ENCODE measurements at regions not wholly inside any gene's neighbourhood (a gene's known extent, or its start where the extent isn't known, plus 50 kb on each side); places are given as distances from the start of the nearest gene placed in this dataset.
"Not testable (repeated sequence)": the region's sequence is repeated elsewhere in the genome, so short reads cannot be mapped to it uniquely, and the experiment has no call there.

DNA sequence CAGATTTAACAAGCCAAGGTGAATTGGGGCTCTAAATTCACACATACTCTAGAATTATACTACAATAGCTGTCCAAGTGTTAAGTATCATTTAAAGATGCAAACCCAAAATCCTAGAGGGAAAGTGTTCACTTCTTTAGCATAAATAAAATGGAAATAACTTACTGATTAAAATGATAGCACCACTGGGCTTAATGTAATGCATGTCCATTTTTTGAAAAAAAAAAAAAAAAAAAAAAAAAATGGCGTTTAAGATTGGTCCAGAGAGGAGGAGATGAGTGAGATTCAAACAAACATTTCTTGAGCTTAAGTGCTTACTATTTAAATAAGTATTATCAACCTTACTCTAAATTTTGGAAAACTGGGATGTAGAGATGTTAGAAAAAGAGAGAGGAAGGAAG is 251.5 kb upstream of the CWC22 start:
- Mint-ChIP-seq H3K36me3 (no peaks in the 10 kb centered on the region), H3K27ac (no peak overlapping the region), H3K4me3 (no peak overlapping the region), H3K9me3 (peaks cover 0 to 8% (median 0%) of the 10 kb centered on the region in 6 donors), H3K27me3 (ENCODE audit: low read depth in 3 of 3) (no peaks in the 10 kb centered on the region), H3K4me1 (no peaks in the 10 kb centered on the region)
- DNase-seq, result no peak

DNA sequence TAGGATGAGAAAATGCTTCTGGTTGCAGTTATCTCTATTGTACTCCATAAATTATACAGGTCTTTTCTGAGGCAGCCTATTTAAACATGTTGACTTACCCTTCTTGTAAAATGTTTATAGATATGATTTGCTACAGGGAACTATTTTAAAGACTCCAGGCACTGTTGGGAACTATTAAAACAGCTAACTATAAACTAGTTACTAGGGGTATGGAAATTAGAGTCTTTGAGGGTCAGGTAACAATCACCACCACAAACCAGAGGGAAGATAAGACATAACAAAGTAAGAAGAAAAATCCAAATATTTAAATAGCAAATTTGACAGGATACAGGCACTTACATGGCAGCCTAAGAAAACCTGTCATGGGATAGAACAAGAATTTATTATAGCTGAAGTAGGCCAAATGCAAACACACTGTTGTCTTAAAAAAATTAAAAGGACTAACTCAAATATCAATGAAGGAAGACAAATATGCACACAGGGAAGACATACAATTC is 251.0 kb upstream of the CWC22 start:
- Mint-ChIP-seq H3K9me3 (peaks cover 0 to 10% (median 0%) of the 10 kb centered on the region in 6 donors), H3K4me1 (no peaks in the 10 kb centered on the region), H3K4me3 (no peak overlapping the region), H3K27ac (no peak overlapping the region), H3K27me3 (ENCODE audit: low read depth in 3 of 3) (no peaks in the 10 kb centered on the region), H3K36me3 (no peaks in the 10 kb centered on the region)
- no peak for DNase-seq

DNA sequence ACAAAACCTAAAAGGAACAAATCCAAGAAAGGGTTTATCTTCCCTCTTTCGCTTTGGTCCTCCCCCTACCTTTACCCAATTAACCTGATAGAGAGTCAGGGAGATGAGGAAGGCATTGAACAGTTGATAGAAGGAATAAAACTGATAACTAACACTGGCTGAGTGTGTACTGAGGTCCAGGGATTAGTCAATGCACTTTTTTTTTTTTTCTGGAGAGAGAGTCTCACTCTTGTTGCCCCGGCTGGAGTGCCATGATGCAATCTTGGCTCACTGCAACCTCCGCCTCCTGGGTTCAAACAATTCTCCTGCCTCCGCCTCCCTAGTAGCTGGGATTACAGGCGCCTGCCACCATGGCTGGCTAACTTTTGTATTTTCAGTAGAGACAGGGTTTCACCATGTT is 250.2 kb upstream of the CWC22 start:
- DNase-seq, result no peak
- Mint-ChIP-seq H3K27me3 (ENCODE audit: low read depth in 3 of 3) (peaks cover 0 to 2% (median 0%) of the 10 kb centered on the region in 3 donors), H3K9me3 (peaks cover 0 to 9% (median 1%) of the 10 kb centered on the region in 6 donors), H3K4me1 (no peaks in the 10 kb centered on the region), H3K36me3 (no peaks in the 10 kb centered on the region), H3K4me3 (no peak overlapping the region), H3K27ac (no peak overlapping the region)

DNA sequence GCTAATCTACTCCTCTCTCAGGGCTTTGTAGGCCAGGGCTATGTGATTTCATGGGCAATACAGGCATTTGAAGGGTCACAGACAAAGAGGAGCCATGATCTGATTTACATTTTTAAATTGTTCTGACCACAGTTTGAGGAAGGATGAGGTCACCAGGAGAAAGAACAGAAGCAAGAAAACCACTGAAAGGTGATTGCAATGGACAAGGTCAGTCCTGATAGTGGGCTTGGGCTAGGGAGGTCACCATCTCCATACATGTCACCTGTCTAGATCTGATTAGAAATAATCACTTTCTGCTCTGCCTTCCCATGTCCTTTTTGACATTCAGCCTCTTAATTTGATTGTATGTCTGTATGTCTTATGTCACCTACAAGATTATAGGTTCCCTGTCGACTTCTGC is 248.9 kb upstream of the CWC22 start:
- Mint-ChIP-seq H3K27me3 (ENCODE audit: low read depth in 3 of 3) (peaks cover 0 to 2% (median 0%) of the 10 kb centered on the region in 3 donors), H3K27ac (no peak overlapping the region), H3K4me1 (no peaks in the 10 kb centered on the region), H3K36me3 (no peaks in the 10 kb centered on the region), H3K4me3 (no peak overlapping the region), H3K9me3 (peaks cover 0 to 6% (median 1%) of the 10 kb centered on the region in 6 donors)
- no peak for DNase-seq

DNA sequence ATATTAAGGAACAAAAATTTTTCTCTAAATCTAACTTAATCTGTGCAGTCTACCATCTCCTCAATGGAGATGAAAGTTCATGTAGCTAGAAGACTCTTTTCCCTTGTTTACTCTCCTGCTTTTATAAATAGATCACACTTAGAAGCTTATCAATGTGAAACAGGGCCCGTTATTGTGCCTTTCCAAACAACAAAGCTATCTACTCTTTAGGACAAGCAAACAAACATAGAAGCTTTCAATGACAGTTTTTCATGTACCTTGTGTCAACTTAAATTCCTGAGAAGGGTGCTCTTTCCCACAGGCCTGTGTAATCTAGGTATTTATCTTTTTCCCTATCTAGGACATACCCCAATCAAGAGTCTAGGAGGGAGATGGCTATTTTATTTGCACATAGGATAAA is 247.8 kb upstream of the CWC22 start:
- Mint-ChIP-seq H3K4me3 (no peak overlapping the region), H3K4me1 (no peaks in the 10 kb centered on the region), H3K27me3 (ENCODE audit: low read depth in 3 of 3) (peaks cover 0 to 2% (median 0%) of the 10 kb centered on the region in 3 donors), H3K27ac (no peak overlapping the region), H3K9me3 (peaks cover 0 to 6% (median 1%) of the 10 kb centered on the region in 6 donors), H3K36me3 (no peaks in the 10 kb centered on the region)
- no peak for DNase-seq

DNA sequence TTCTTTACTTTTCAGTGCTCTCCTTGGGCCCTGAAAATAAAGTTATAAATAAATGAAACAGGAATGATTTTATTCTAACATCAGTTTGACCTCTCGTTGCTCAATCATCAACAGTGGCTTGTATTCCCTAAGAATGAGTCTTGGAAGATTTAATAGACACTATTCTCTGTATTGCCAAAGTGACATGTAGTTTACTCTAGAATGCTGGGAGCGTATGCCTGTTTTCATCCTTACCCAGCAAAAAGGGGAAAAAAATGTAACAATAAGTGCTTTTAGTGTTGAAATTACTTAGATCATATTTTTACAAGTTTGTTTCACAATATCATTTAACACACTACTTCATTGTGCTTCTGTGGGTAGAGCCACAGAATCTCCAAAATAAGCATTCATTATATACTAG is 240.6 kb upstream of the CWC22 start:
- no peaks in the 10 kb centered on the region for H3K4me1 Mint-ChIP-seq
- H3K27ac Mint-ChIP-seq, result no peak overlapping the region
- peaks cover 0 to 5% (median 2%) of the 10 kb centered on the region in 3 donors for H3K27me3 Mint-ChIP-seq (ENCODE audit: low read depth in 3 of 3)
- no peak for DNase-seq
- no peaks in the 10 kb centered on the region for H3K36me3 Mint-ChIP-seq
- H3K4me3 Mint-ChIP-seq, result no peak overlapping the region
- peaks cover 0 to 5% (median 0%) of the 10 kb centered on the region in 6 donors for H3K9me3 Mint-ChIP-seq

DNA sequence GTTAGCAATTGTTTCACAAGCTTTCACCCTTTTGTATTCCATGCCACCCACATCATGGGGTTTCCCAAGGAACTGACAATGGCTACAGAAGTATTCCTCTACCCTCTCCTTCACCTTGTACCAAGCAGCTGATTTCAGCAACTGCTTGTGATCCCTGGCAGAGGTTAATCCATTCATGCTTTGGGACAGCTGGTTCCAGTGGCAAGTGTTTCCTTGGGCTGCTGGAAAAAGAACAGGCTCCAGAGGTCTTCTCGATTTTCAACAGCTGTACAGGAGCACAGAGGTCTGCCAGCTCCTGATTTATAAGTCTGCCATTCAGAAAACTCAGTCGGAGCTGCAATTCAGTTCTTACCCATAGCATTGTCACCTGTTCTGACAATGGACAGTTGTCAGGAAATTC is 239.2 kb upstream of the CWC22 start:
- Mint-ChIP-seq H3K36me3 (no peaks in the 10 kb centered on the region), H3K4me3 (no peak overlapping the region), H3K27me3 (ENCODE audit: low read depth in 3 of 3) (peaks cover 0 to 5% (median 0%) of the 10 kb centered on the region in 3 donors), H3K9me3 (peaks cover 0 to 5% (median 0%) of the 10 kb centered on the region in 6 donors), H3K4me1 (no peaks in the 10 kb centered on the region), H3K27ac (no peak overlapping the region)
- DNase-seq, result no peak

DNA sequence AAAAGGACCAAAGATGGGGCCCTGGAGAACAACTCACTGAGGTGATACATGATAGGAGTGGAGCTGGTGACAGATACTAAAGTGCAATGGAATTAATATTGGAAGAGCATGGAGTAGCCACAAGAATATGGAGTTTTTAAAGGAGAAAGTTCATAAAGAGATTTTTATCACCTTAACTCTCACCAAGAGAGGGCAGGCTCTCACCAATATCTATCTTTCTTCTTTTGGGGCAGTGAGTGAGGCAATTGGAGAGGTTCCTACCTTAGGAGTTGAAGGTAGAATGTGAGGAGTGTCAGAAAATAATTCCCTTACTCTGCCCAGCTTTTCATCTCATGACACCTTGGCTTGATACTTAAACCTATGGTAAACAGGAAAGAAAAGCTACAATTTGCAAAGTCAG is 233.7 kb upstream of the CWC22 start:
- no peaks in the 10 kb centered on the region for H3K36me3 Mint-ChIP-seq
- no peak overlapping the region for H3K4me3 Mint-ChIP-seq
- DNase-seq, result no peak
- peaks cover 0 to 6% (median 1%) of the 10 kb centered on the region in 3 donors for H3K27me3 Mint-ChIP-seq (ENCODE audit: low read depth in 3 of 3)
- H3K27ac Mint-ChIP-seq, result no peak overlapping the region
- H3K4me1 Mint-ChIP-seq, result no peaks in the 10 kb centered on the region
- H3K9me3 Mint-ChIP-seq, result peaks cover 0 to 3% (median 0%) of the 10 kb centered on the region in 6 donors

DNA sequence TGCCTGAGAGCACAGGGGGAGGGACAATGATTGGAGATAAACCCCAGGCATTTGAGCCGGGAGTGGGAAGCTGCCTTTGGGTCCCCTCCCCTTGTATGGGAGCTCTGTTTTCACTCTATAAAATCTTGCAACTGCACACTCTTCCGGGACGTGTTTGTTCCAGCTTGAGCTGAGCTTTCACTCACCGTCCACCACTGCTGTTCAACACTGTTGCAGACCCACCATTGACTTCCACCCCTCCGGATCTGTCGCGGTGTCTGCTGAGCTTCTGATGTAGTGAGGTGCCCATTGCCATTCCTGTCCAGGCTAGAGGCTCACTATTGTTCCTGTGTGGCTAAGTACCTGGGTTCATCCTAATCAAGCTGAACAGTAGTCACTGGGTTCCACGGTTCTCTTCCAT is 231.6 kb upstream of the CWC22 start:
- no peak overlapping the region for H3K27ac Mint-ChIP-seq
- H3K4me1 Mint-ChIP-seq, result no peaks in the 10 kb centered on the region
- no peak overlapping the region for H3K4me3 Mint-ChIP-seq
- H3K36me3 Mint-ChIP-seq, result no peaks in the 10 kb centered on the region
- DNase-seq, result no peak
- H3K27me3 Mint-ChIP-seq (ENCODE audit: low read depth in 3 of 3), result peaks cover 0 to 6% (median 1%) of the 10 kb centered on the region in 3 donors
- H3K9me3 Mint-ChIP-seq, result peaks cover 0 to 6% (median 0%) of the 10 kb centered on the region in 6 donors

DNA sequence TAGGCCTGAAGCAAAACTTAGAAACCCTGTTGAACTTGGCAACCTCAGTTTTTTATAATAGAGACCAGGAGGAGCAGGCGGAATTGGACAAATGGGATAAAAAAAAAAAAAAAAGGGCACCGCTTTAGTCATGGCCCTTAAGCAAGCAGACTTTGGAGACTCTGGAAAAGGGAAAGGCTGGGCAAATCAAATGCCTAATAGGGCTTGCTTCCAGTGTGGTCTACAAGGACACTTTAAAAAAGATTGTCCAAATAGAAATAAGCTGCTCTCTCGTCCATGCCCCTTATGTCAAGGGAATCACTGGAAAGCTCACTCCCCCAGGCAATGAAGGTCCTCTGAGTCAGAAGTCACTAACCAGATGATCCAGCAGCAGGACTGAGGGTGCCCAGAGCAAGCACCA is 229.0 kb upstream of the CWC22 start:
- not testable (repeated sequence) for DNase-seq; H3K4me1 Mint-ChIP-seq; H3K4me3 Mint-ChIP-seq; H3K27ac Mint-ChIP-seq; H3K27me3 Mint-ChIP-seq (ENCODE audit: low read depth in 3 of 3); H3K36me3 Mint-ChIP-seq; H3K9me3 Mint-ChIP-seq

DNA sequence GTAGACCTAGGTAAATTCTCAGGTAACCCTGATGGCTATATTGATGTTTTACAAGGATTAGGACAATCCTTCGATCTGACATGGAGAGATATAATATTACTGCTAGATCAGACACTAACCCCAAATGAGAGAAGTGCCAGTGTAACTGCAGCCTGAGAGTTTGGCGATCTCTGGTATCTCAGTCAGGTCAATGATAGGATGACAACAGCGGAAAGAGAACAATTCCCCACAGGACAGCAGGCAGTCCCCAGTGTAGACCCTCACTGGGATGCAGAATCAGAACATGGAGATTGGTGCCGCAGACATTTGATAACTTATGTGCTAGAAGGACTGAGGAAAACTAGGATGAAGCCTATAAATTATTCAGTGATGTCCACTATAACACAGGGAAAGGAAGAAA is 228.4 kb upstream of the CWC22 start:
- not testable (repeated sequence) for H3K27me3 Mint-ChIP-seq (ENCODE audit: low read depth in 3 of 3); H3K27ac Mint-ChIP-seq; DNase-seq; H3K4me1 Mint-ChIP-seq; H3K36me3 Mint-ChIP-seq; H3K4me3 Mint-ChIP-seq
- peaks cover 0 to 11% (median 2%) of the 10 kb centered on the region in 6 donors for H3K9me3 Mint-ChIP-seq

DNA sequence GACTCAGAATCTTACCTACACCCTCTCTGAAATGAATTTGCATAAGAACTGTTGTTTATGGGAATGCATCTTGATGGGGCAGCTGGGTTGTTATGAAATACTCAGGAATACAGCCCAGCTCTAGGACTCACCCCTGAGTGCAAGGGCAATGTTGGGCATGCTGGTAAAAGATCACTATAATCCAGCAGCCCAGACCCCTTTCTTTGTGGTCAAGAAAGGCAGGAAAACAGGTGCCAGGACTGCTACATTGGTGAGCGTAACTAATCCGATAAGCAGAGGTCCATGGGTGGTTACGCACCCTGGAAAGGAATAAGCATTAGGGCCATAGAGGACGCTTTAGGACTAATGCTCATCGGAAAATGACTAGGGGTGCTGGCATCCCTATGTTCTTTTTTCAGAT is 227.9 kb upstream of the CWC22 start:
- H3K27ac Mint-ChIP-seq; H3K4me1 Mint-ChIP-seq; DNase-seq; H3K36me3 Mint-ChIP-seq; H3K4me3 Mint-ChIP-seq; H3K27me3 Mint-ChIP-seq (ENCODE audit: low read depth in 3 of 3): not testable (repeated sequence)
- H3K9me3 Mint-ChIP-seq, result peaks cover 0 to 11% (median 3%) of the 10 kb centered on the region in 6 donors

DNA sequence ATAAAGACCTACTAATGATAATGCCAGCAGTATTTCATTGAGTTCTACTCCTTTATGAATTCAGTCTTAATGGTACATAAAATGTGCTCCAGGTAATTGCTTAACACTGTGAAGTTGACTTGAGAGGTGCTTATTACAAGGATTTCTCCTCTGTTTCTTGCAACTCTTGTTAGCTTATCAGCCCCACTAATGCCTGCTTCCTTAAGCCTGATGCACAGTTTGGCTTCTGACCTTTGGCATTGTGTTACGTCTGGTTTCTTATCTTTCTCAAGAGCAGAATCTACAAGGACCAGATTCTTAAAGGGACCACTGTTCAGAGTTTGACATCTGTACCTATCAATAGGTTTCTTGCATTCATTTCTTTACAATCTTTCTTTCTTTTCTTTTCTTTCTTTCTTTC is 223.9 kb upstream of the CWC22 start:
- H3K36me3 Mint-ChIP-seq, result no peaks in the 10 kb centered on the region
- H3K4me3 Mint-ChIP-seq, result no peak overlapping the region
- peaks cover 0 to 11% (median 3%) of the 10 kb centered on the region in 6 donors for H3K9me3 Mint-ChIP-seq
- no peak overlapping the region for H3K27ac Mint-ChIP-seq
- peaks cover 0 to 5% (median 0%) of the 10 kb centered on the region in 3 donors for H3K27me3 Mint-ChIP-seq (ENCODE audit: low read depth in 3 of 3)
- no peaks in the 10 kb centered on the region for H3K4me1 Mint-ChIP-seq
- no peak for DNase-seq

DNA sequence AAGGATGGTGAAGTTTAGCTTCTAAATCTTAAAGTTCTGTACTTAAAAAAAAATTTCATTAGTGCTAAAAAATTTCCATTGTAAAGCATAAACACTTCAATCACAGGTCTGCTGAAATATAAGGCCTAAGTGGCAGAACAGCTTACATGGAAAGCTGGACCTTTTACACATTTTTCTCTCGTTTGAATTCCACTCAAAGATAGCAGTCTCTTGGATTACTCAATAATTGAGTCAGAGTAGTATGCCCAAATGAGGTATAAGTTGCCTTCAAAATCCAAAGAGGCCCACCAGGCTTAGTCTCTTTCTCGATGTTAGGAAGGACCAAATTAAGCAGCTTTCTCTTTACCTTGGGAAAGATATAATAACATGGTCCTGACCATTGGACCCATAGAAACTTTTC is 220.4 kb upstream of the CWC22 start:
- no peaks in the 10 kb centered on the region for H3K4me1 Mint-ChIP-seq
- no peak overlapping the region for H3K4me3 Mint-ChIP-seq
- peaks cover 0 to 17% (median 4%) of the 10 kb centered on the region in 6 donors for H3K9me3 Mint-ChIP-seq
- H3K27ac Mint-ChIP-seq, result no peak overlapping the region
- H3K27me3 Mint-ChIP-seq (ENCODE audit: low read depth in 3 of 3), result peaks cover 0 to 5% (median 0%) of the 10 kb centered on the region in 3 donors
- H3K36me3 Mint-ChIP-seq, result no peaks in the 10 kb centered on the region
- no peak for DNase-seq

DNA sequence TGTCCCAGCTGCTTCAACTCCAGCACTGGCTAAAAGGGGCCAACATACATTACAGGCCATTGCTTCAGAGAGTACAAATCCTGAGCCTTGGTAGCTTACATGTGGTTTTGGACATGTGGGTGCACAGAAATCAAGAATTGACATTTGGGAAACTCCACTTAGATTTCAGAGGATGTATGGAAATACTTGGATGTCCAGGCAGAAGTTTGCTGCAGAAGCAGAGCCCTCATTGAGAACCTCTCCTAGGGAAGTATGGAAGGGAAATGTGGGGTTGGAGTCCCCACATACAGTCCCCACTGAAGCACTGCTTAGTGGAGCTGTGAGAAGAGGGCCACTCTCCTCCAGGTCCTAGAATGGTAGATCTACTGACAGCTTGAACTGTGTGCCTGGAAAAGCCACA is 218.0 kb upstream of the CWC22 start:
- Mint-ChIP-seq H3K27me3 (ENCODE audit: low read depth in 3 of 3) (peaks cover 0 to 7% (median 0%) of the 10 kb centered on the region in 3 donors), H3K36me3 (no peaks in the 10 kb centered on the region)

More for the DNA sequence above, 218.0 kb upstream of the CWC22 start:
- H3K4me1 Mint-ChIP-seq, result no peaks in the 10 kb centered on the region
- no peak overlapping the region for H3K4me3 Mint-ChIP-seq
- DNase-seq, result no peak
- H3K9me3 Mint-ChIP-seq, result peaks cover 0 to 6% (median 2%) of the 10 kb centered on the region in 6 donors
- no peak overlapping the region for H3K27ac Mint-ChIP-seq
